HepG2 (cell line): ENCODE measurements at regions not wholly inside any gene's neighbourhood (a gene's known extent, or its start where the extent isn't known, plus 50 kb on each side); places are given as distances from the start of the nearest gene placed in this dataset.

Experiments used
- ATF7 ChIP-seq, 2 experiments: fragments of 450-650 bp in 1 of 2; sonication (generic) in 1 of 2; formaldehyde crosslinking in 1 of 2; IDR thresholded peaks; 2 replicates each; pipeline versions ENCODE4 v1.4.0 to v1.6.1; 2016 to 2020; ENCODE audit warnings: antibody characterized with exemption in 1 of 2, mild to moderate bottlenecking in 1 of 2, missing genetic modification reagents in 1 of 2
- CREB1 ChIP-seq, 2 experiments: fragments of 450-650 bp in 1 of 2; IDR thresholded peaks; 2 replicates each; pipeline ENCODE4 v1.6.1; 2016 to 2017; ENCODE audit warnings: control low read depth in 1 of 2, mild to moderate bottlenecking in 1 of 2, missing compliant biosample characterization in 1 of 2, missing genetic modification characterization in 1 of 2
- CSRNP2 ChIP-seq: sonication (generic); formaldehyde crosslinking; conservative IDR thresholded peaks from 2 replicates; pipeline ENCODE4 v1.8.0; 2022; ENCODE audit warnings: low read depth, missing genetic modification reagents
- ELF1 ChIP-seq: sonication (generic); formaldehyde crosslinking; IDR thresholded peaks from 2 replicates; pipeline ENCODE4 v1.4.0; 2020; ENCODE audit warnings: missing genetic modification reagents
- GPN1 ChIP-seq: sonication (generic); formaldehyde crosslinking; IDR thresholded peaks from 2 replicates; pipeline ENCODE4 v1.5.1; 2020; ENCODE audit warnings: missing genetic modification reagents, borderline replicate concordance
- IRF2 ChIP-seq: IDR thresholded peaks from 2 replicates; pipeline ENCODE4 v1.6.1; 2018; ENCODE audit warnings: missing genetic modification reagents, missing compliant biosample characterization
- KAT8 ChIP-seq: IDR thresholded peaks from 2 replicates; pipeline ENCODE4 v1.6.1; 2016; ENCODE audit warnings: missing genetic modification reagents, missing compliant biosample characterization
- NFYC ChIP-seq: IDR thresholded peaks from 2 replicates; pipeline ENCODE4 v1.6.1; 2016; ENCODE audit warnings: missing genetic modification reagents, missing compliant biosample characterization
- SNRNP70 ChIP-seq: fragments of 200-400 bp; formaldehyde crosslinking; IDR thresholded peaks from 2 replicates; pipeline ENCODE4 v1.6.1; 2017; ENCODE audit warnings: mild to moderate bottlenecking, low read depth, low read length, moderate library complexity
- STAG1 ChIP-seq: sonication (generic); formaldehyde crosslinking; IDR thresholded peaks from 2 replicates; pipeline ENCODE4 v1.4.0; 2020; ENCODE audit warnings: missing genetic modification reagents
- ZBTB2 ChIP-seq: sonication (generic); formaldehyde crosslinking; IDR thresholded peaks from 2 replicates; pipeline ENCODE4 v1.8.0; 2022; ENCODE audit warnings: low read depth, missing genetic modification reagents
- ZBTB25 ChIP-seq: IDR thresholded peaks from 2 replicates; pipeline ENCODE4 v1.6.1; 2018; ENCODE audit warnings: missing genetic modification reagents
- ZC3H4 ChIP-seq: sonication (generic); formaldehyde crosslinking; IDR thresholded peaks from 2 replicates; pipeline ENCODE4 v1.4.0; 2020; ENCODE audit warnings: missing genetic modification reagents, borderline replicate concordance
- ZFP36 ChIP-seq: fragments of 150-350 bp; IDR thresholded peaks from 2 replicates; pipeline ENCODE4 v1.6.1; 2018; ENCODE audit warnings: borderline replicate concordance, low read length, low read depth; ENCODE audit not compliant: partially characterized antibody
- ZNF234 ChIP-seq: sonication (generic); formaldehyde crosslinking; conservative IDR thresholded peaks from 2 replicates; pipeline ENCODE4 v1.5.1; 2020; ENCODE audit warnings: mild to moderate bottlenecking, missing genetic modification reagents
- ZNF33A ChIP-seq: sonication (generic); formaldehyde crosslinking; IDR thresholded peaks from 2 replicates; pipeline ENCODE4 v1.5.1; 2020; ENCODE audit warnings: missing genetic modification reagents, mild to moderate bottlenecking, moderate library complexity, borderline replicate concordance
- ZNF407 ChIP-seq: sonication (generic); formaldehyde crosslinking; IDR thresholded peaks from one replicate; pipeline ENCODE4 v1.5.1; 2020; ENCODE audit warnings: mild to moderate bottlenecking, missing genetic modification reagents; ENCODE audit errors: not compliant biosample characterization
- ZNF616 ChIP-seq: sonication (generic); formaldehyde crosslinking; IDR thresholded peaks from 2 replicates; pipeline ENCODE4 v1.5.0; 2020; ENCODE audit warnings: low read depth, mild to moderate bottlenecking, missing genetic modification reagents
- ZNF773 ChIP-seq: sonication (generic); formaldehyde crosslinking; IDR thresholded peaks from 2 replicates; pipeline ENCODE4 v1.4.0; 2020; ENCODE audit warnings: missing genetic modification reagents, borderline replicate concordance

- no peak for TF ChIP-seq ZNF407
- TF ChIP-seq ZNF33A (CRISPR knock-in tag), result no peak
- TF ChIP-seq ELF1 (CRISPR knock-in tag), result no peak
- no peak for TF ChIP-seq ZNF234
- no peak for TF ChIP-seq GPN1 (CRISPR knock-in tag)
- TF ChIP-seq ZC3H4, result no peak
- TF ChIP-seq ZFP36, result no peak
- no peak for TF ChIP-seq ZBTB25
- TF ChIP-seq CREB1 (IDR thresholded peaks at IDR 0.05), result no peak
- no peak for TF ChIP-seq CREB1 (CRISPR knock-in tag; IDR thresholded peaks at IDR 0.05)
- peak; percentile 61; the same call in 1 of the 2 replicates for TF ChIP-seq IRF2 (CRISPR knock-in tag)
- TF ChIP-seq STAG1 (CRISPR knock-in tag), result peak; percentile 92
- no peak for TF ChIP-seq ZNF616 (CRISPR knock-in tag)
- TF ChIP-seq SNRNP70, result no peak
- TF ChIP-seq NFYC (CRISPR knock-in tag), result no peak
- no peak for TF ChIP-seq ZBTB2
- TF ChIP-seq ZNF773 (CRISPR knock-in tag), result no peak
- TF ChIP-seq ATF7 (IDR thresholded peaks at IDR 0.05), result no peak
- no peak for TF ChIP-seq ATF7 (CRISPR knock-in tag; IDR thresholded peaks at IDR 0.05)
- no peak for TF ChIP-seq KAT8 (CRISPR knock-in tag)
- TF ChIP-seq CSRNP2 (CRISPR knock-in tag), result no peak
Observed at GRCh38 chr2:74762789-74763188, 71.1 kb upstream of the HK2 start (continued).
